ENCODE measurements at regions not wholly inside any gene's neighbourhood (a gene's known extent, or its start where the extent isn't known, plus 50 kb on each side); places are given as distances from the start of the nearest gene placed in this dataset.

DNA sequence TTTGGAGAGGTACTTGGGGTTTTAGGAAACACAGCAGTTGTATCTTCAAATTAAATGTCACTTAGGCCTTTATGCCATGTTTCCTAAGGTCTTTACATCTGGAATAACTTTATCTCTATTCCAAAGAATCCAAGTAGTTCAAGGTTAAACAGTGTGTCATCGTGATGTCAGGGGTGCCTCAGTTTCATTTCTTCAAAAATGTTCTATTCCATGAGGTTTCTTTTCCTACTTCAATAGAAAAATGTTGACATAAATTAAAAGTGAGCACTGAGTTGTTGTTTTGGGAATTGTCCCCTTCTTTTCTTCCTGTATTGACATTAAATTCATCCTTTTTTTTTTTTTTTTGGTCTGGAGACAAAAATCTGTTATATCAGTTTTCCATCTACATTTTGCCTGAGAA is 160.6 kb upstream of the C21orf91 start:
- TF ChIP-seq, protein P1, sequence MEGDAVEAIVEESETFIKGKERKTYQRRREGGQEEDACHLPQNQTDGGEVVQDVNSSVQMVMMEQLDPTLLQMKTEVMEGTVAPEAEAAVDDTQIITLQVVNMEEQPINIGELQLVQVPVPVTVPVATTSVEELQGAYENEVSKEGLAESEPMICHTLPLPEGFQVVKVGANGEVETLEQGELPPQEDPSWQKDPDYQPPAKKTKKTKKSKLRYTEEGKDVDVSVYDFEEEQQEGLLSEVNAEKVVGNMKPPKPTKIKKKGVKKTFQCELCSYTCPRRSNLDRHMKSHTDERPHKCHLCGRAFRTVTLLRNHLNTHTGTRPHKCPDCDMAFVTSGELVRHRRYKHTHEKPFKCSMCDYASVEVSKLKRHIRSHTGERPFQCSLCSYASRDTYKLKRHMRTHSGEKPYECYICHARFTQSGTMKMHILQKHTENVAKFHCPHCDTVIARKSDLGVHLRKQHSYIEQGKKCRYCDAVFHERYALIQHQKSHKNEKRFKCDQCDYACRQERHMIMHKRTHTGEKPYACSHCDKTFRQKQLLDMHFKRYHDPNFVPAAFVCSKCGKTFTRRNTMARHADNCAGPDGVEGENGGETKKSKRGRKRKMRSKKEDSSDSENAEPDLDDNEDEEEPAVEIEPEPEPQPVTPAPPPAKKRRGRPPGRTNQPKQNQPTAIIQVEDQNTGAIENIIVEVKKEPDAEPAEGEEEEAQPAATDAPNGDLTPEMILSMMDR (IDR thresholded peaks at IDR 0.05), result no peak
- TF ChIP-seq ZFX (IDR thresholded peaks at IDR 0.05; ENCODE audit: borderline replicate concordance), result no peak
